GM19372 (cell line): ENCODE measurements at regions not wholly inside any gene's neighbourhood (a gene's known extent, or its start where the extent isn't known, plus 50 kb on each side); places are given as distances from the start of the nearest gene placed in this dataset.
A peak's percentile ranks its signal among the peaks of the same experiment; 100 is the strongest.
"Not testable (repeated sequence)": the region's sequence is repeated elsewhere in the genome, so short reads cannot be mapped to it uniquely, and the experiment has no call there.

Experiments
- ATAC-seq: cut with Tn5 transposase; IDR thresholded peaks from one replicate; pipeline ENCODE4 v1.9.1; 2021; ENCODE audit warnings: mild to moderate bottlenecking, low read depth, moderate library complexity; ENCODE audit not compliant: unreplicated experiment

DNA sequence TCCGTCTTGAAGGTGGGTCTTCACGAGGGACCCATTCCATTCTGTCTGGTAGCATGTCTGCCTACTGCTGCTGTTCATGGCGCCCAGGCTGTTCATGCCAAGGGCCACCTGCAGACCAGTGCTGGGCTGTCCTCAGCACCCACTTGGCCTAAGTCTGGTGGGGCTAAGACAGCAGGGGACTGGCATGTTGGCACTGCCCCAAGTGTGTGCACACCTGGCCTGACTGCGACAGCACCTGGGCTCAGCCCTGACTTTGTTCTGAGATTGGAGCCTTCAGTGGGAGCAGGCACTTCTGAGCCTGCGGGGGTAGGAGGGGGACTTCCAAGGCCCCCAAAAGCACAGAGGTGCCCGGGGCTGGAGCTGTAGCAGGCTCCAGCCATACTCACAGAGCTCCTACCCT is 250.8 kb upstream of the EDNRB start:
- ATAC-seq: no peak

DNA sequence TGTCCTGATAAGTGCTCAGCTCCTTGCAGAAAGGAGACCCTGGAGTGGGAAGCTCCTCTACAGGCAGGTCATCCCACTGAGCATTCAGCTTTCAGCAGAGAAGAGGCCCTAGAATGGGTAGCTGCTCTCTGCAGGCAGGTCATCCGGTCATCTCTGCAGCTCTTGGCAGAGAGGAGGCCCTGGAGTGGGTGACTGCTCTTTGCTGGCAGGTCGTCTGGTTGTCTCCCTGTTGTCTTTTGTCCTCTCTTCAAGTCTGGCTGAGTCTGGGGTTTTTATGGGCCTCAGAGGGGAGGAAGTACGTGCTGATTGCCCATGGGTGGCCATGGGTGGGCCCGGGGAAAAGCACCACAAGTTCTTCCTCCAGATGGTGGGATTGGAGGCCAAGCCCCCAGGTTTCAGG is 250.3 kb upstream of the EDNRB start:
- no peak for ATAC-seq

DNA sequence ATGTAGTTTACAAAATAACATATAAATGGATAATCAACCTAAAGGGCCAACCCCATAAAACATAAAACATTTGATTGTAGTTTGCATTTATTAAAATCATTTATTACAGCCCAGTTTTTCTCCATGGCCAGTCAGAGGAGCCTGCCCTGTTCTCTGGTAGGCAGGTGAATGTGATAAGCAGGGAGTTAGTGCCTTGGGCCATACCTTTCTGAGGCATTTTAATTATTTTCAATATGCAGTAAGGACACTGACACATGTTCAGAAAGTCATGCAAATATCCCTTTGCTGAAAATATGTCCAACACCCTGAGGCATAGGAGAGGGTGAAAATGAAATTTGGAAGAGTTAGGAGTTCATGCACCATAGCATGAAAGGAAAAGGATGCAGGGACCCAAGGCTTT is 242.6 kb upstream of the EDNRB start:
- ATAC-seq: peak; percentile 14

DNA sequence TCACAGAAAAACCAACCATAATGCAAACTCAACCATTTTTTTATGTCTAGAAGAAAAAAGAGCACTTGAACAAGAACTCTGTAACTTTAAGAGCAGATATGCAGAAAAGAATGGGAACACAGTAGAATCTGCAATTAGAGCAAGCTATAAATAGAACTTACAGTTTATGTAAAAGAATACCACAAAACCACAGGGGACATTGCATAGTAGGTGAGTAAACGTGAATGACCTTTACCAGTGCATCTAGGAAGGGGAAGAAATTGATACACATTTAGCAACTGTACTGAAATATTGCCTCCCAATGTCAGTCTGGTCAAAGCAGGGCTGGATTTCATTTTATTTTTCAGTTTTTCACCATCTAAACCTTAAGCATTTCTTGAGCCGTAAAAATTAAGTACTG is 242.2 kb upstream of the EDNRB start:
- ATAC-seq: peak; percentile 79

DNA sequence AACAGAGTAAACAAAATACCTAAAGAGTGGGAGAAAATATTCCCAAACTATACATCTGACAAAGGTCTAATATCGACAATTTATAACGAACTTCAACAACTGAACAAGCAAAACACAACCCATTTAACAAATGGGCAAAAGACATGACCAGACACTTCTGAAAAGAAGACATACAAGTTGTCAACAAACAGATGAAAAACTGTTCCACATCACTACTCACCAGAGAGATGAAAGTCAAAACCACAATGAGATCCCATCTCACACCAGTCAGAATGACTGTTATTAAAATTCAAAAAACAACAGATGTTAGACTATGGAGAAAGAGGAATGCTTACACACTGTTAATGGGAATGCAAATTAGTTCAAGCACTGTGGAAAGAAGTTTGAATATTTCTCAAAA is 233.8 kb upstream of the EDNRB start:
- ATAC-seq: no peak

DNA sequence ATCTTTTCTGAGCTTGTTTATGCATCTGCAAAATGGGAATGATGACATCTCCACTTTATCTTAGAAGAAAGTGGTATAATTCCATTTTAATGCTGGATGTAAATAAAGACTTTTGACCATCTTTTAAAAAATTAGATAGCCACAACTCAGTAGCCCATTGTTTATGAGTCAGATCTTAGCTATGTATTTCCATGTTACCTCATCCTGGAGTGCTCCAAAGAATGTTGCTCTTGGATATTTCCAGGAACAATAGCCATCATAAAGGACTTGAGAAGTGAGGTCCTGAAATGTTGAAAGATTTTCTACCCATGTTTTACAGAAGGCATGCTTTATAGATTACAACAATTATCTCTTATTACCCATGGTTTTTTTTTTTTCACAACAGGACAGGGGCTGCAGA is 229.3 kb upstream of the EDNRB start:
- no peak for ATAC-seq

DNA sequence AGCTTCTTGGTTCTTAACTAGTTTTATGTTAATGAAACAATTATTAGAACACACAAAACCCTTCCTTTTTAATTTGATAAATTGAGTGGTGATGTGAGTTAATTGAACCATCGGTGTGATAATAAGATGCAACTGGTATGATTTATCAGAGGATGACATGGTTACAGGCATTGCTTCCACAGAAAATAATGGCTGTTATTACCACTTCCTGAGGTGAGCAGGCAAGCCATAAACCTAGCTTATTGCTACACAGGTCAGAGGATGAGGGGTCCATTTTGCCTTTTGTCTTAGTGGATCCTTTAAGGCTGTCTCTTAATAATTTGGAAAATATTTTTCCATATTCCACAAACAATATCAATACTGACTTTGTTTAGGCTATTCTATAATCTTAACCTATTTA is 226.6 kb upstream of the EDNRB start:
- ATAC-seq: no peak

DNA sequence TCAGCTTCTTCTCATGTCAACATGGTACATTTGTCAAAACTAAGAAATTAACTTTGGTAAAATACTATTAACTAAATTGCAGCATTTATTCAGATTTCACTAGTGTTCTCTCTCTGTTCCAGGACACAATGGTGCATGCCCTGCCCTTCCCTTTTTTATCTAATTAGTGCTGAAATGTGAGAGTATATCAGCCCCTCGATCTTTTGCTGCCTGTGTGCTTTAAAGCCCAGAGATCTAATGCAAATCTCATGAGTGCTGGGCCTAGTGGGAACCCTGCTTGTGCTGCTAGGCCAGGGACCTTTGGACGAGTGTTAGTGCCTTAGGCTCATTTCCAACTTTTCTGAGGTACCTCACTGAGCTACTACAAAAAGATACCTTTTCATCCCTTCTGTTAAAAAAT is 221.1 kb upstream of the EDNRB start:
- no peak for ATAC-seq

DNA sequence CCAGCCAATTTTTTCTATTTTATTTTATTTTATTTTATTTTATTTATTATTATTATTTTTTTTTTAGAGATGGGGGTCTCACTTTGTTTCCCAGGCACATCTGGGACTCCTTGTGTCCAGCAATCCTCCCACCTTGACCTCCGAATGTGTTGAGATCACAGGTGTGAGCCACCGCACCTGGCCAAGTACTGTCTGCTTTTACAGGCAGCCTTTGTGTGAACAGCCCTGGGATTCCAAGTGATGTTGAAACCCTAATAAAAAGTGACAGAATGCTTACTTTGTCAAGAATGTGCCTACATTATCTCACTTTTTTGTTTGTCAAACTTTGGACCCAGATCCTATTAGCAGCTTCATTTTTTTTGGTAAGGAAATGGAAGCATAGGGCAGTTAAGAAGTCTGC is 220.1 kb upstream of the EDNRB start:
- no peak for ATAC-seq

DNA sequence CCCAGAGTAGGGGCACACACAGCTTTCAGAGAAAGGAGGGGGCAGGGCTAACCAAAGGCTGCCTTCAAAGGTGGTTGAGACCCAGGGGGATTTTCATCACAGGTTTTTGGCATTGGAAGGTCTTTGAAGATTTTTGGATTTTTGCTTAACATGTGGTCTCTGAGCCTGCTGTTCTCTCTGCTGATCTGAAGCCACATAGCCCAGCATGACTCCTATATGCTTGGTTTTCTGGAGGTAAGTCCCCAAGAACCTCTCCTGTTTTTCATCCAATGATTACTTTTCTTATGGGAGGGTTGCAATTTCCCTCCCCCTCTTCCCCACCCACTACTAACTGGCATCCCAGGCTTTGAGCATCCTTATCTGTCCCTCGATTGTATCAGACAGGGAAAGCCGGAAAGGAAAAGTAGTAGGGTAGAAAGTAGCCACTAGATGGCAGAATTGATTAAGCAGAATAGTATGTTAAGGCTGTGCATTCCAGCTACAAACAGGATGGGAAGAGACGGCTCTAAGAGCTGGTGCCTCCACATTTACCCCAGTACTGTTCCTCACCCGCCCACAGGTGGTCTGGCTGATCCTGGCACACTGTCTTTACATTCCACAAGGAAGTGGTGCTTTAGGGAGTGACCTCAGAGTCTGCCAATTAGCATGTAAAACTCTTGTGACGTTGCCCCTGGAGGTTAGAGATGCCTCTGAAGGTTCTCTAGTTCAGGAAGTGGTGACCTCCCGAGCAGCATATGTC is 218.9 kb upstream of the EDNRB start:
- ATAC-seq: peak; percentile 88

DNA sequence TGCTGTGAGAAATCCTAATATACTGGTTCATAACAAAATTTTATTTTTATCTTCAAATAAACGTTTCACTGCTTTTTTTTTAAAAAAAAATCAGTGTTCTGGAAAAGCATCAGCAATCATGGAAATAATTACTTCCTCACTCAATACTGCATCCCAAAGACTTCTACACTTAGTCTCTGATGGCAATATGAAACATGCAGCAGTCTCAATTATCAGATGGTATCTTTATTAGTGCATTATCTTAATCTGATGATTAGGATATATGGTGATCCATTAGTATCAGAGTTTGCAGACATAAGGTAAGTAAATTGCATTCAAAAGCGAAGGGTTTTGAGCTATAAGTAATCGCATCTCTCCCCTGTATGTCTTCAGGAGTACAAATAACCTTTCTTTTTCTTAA is 218.3 kb upstream of the EDNRB start:
- ATAC-seq: no peak

DNA sequence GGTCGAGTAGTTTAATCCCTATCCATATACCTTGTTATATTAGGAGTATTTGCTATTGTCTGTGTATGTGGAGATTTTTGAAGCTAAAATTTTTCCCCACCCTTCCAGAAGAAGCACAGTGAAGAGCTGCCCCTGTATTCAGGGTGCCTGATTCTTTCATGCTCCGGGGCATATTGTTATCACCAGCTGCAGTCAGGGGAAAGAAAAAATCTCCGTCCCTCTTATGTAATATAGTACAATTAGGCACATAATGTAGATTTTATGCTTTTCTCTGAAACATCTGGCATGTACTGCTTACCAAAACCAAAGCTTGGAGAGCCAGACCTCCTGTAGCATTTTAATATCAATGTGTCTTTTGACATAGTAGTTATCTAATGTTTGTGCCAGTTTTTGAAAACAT is 214.9 kb upstream of the EDNRB start:
- ATAC-seq: no peak

DNA sequence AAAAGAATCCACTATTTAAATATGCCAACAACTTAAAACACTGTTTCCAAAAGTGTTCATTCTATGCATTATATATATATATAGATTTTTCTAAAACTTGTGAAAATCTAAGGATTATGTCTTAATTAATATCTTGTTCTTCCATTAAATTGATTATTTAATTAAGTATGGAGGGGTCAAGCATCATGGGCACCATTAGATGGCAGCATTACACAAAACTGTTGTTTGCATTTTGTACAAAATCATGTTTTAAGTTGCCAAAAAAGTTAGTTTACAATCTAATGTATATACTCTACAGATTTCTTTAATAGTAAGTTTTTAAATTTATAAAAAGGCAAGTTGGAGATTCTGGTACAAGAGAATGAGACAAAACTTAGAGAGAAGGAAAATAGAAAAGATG is 213.2 kb upstream of the EDNRB start:
- no peak for ATAC-seq

DNA sequence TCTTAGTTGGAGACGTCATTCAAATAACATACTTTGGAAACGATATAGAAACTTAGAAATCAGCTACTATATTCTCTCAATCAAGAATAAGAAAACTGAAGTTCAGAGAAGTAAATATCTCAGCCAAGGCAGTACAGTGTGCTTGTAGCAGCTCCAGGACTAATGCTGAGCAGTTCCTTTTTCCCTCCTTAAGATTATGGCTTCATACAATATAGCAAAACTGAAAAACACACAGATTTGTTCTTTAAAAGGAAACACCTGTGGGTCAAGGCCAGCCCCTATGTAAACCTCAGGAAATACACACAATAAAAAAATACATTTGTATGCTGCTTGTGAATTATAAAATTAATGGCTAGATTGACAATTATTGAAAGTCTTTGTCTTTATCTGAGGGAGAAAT is 212.7 kb upstream of the EDNRB start:
- ATAC-seq: no peak

DNA sequence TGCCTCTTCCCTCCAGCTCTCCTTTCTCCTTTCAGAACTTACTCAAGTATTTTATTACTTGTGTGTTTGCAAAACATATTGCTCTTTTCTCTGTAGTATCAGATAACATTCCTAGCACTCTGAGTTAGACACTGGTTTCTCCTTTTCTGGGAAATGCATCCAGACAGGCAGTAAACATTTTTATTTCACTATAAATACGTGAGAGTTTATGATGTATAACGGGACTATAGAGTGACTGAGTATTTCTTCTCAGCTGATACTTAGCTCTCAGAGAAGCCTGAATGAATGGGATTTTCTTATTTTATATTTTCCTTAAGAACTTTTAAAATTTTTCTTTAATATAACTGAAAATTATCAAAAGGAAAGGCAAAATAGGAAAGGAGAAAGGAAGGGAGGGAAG is 211.2 kb upstream of the EDNRB start:
- ATAC-seq: no peak

DNA sequence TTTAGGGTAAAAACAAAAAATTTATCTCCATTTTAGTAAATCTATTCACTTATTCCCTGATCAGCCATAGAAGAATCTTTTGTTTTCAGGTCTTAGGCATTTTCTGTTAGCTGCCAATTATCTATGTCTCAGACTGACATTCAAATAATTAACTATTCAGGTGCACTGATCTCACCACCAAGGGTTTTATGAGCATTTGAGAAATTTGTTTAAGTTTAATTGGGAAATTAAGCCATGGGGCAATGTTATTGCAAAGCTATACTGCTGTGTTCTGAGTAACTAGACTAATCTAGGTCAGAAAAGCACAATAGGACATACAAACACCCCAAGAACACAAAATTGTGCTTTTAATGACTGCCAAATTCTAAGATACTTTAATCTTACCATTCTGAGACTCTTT is 210.7 kb upstream of the EDNRB start:
- ATAC-seq: no peak

DNA sequence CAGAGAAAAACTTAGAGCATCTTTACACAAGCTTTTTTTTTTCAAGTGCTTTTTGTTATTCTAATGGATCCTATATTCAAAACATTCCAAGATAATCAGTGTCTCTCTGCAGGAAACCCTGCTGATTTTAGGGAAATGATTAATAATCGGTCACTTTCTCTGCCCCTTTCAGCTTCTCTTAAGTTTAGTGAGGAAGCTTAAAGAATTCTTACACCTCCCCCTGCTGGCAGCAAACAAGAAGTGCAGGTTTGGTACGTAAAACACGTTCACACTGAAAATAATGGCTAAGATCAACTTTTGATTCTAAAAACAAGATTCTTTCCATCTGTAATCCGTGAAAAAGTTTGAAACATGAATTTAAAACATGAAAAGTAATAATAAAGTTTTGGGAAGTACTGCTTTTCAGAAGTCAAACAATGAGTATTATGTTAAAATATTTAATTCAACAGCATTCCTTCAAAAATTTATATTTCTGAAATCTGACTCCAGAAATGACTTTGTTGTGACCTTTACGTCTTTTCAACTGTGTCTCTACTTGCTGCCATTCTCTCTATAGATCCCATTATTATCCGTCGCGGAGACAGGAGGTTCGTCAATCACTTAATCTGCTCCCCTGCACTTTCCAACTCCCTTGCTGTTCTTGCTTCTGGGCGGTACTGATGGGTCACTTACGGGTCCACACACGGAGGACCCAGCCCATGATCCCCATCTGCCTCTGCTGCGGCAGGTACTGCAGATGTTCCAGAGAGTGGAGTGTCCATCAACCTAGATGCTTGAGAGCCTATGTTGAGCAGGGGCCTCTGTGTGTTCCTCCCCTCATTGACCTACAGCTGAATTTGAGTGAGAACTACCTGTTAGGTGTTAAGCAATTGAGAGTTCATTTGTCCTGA is 203.1 kb upstream of the EDNRB start:
- peak; percentile 55 for ATAC-seq

DNA sequence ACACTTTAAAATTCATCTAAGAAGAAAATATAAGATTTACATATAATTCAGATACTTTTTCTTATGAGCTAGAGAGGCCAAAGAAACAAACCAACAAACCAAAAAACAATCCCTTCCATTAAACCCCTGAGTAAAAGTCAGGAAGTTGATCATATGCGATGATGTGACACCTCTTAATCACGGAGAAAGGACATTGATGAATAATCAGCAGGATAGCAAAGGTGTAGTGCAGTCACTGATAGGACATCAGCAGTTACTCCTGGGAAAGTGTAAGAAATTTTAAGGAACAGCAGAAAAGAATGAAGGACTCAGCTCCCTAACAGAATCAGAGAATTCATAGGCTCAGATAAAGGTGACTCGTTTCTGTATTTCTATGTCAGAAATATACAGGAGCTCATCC is 202.4 kb upstream of the EDNRB start:
- no peak for ATAC-seq

DNA sequence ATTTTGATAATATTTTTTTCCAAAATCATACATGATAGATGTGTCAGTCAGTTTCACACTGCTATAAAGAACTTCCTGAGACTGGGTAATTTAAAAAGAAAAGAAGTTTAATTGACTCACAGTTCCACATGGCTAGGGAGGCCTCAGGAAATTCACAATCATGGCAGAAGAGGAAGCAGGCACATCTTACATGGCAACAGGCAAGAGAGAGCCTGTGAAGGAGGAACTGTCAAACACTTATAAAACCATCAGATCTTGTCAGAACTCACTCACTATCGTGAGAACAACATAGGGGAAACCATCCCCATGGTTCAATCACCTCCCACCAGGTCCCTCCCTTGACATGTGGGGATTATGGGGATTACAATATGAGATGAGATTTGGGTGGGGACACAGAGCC is 201.5 kb upstream of the EDNRB start:
- not testable (repeated sequence) for ATAC-seq

DNA sequence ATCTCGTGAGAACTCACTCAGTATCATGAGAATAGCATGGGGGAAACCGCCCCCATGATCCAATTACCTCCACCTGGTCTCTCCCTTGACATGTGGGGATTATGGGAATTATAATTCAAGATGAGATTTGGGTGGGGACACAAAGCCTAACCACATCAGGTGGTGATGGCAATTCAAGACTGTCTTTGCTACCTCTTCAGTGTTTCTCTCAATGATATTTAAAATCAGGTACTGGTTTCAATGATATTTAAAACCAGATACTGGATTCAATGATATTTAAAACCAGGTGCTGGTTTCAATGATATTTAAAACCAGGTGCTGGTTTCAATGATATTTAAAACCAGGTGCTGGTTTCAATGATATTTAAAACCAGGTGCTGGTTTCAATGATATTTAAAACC is 198.4 kb upstream of the EDNRB start:
- not testable (repeated sequence) for ATAC-seq

DNA sequence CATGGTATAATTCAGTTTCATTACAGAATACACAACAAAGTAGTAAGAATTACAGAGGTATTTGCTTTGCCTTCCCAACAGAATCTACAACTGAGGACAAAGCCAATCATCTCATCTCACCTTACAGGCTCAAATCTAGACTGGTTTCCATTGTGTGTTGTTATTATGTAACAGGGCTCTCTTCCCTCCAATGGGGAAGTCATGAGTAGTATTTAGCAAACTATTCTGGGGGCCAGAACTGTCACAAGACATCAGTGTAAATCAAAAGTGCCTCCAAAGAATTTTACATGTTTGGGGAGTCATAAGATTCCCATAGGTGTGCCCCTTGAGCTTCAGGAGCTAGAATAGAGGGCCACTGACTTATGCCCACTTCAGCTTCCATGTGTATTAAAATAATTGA is 187.0 kb upstream of the EDNRB start:
- no peak for ATAC-seq

DNA sequence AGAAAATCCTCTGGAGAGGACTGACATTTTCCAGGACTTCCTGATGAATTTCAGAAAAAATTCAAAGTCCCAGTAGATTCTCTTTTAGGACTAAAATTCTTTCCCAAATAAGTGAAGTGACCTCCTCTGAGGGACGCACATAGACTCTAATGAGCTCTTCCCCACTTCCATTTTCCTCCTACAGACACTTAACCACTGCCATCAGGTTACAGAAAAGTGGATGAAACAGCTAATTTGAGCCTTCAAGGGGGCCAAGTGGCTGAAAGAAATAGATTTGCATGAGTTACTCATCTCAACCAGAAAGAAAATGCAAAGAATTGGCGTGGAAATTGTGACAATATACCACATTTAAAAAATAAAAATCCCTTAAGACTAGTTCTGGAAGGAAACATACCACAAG is 185.3 kb upstream of the EDNRB start:
- no peak for ATAC-seq
